Endodermal cell (in vitro differentiated cells): ENCODE measurements at regions not wholly inside any gene's neighbourhood (a gene's known extent, or its start where the extent isn't known, plus 50 kb on each side); places are given as distances from the start of the nearest gene placed in this dataset.

Experiments used
- DNase-seq: peaks from one replicate; pipeline ENCODE4 v3.0.0-alpha.2; 2017
- H3K27ac ChIP-seq: 2 replicates; pipeline ENCODE4 v1.5.1; 2013; ENCODE audit warnings: mild to moderate bottlenecking, low read depth, low read length, moderate library complexity
- H3K27me3 ChIP-seq: 2 replicates; pipeline ENCODE4 v1.6.1; 2013; ENCODE audit warnings: mild to moderate bottlenecking, low read length, moderate library complexity; ENCODE audit not compliant: insufficient read depth, control insufficient read depth, poor library complexity, severe bottlenecking
- H3K36me3 ChIP-seq: 2 replicates; pipeline ENCODE4 v1.7.0; 2013; ENCODE audit warnings: mild to moderate bottlenecking, low read length, moderate library complexity; ENCODE audit not compliant: control insufficient read depth, insufficient read depth
- H3K4me1 ChIP-seq: one replicate; pipeline ENCODE4 v1.7.0; 2013; ENCODE audit warnings: low read length; ENCODE audit not compliant: control insufficient read depth, insufficient read depth
- H3K4me3 ChIP-seq: 2 replicates; pipeline ENCODE4 v1.5.1; 2013; ENCODE audit warnings: mild to moderate bottlenecking, low read length, moderate library complexity
- H3K9ac ChIP-seq: 2 replicates; pipeline ENCODE4 v1.6.1; 2013; ENCODE audit warnings: mild to moderate bottlenecking, low read length, moderate library complexity; ENCODE audit not compliant: poor library complexity, severe bottlenecking; ENCODE audit errors: extremely low read depth
- H3K9me3 ChIP-seq: 2 replicates; pipeline ENCODE4 v1.6.1; 2013; ENCODE audit warnings: mild to moderate bottlenecking, low read length, moderate library complexity; ENCODE audit not compliant: control insufficient read depth
- H3K27ac Mint-ChIP-seq: 2 replicates; pipeline ENCODE4 v1.8.0; 2020; ENCODE audit warnings: mixed read lengths
- H3K27me3 Mint-ChIP-seq: 2 replicates; pipeline ENCODE4 v1.8.0; 2021; ENCODE audit warnings: mild to moderate bottlenecking, mixed read lengths; ENCODE audit not compliant: insufficient read depth
- H3K36me3 Mint-ChIP-seq: 2 replicates; pipeline ENCODE4 v1.8.0; 2020; ENCODE audit warnings: low read depth, mixed read lengths
- H3K4me1 Mint-ChIP-seq: 2 replicates; pipeline ENCODE4 v1.8.0; 2020; ENCODE audit warnings: mixed read lengths
- H3K4me3 Mint-ChIP-seq: 2 replicates; pipeline ENCODE4 v1.8.0; 2020; ENCODE audit warnings: mild to moderate bottlenecking, moderate library complexity, mixed read lengths
- H3K9me3 Mint-ChIP-seq: 2 replicates; pipeline ENCODE4 v1.8.0; 2020; ENCODE audit warnings: mild to moderate bottlenecking, mixed read lengths
- WGBS, 2 experiments: methylation state at CpG; one replicate each; pipeline versions ENCODE4 v1.1.5 to v1.1.7; 2013; ENCODE audit warnings: missing lambda C conversion rate in 2 of 2, mixed read lengths in 1 of 2; ENCODE audit not compliant: insufficient coverage in 1 of 2, insufficient read length in 1 of 2; 5-methylcytosine and 5-hydroxymethylcytosine counted together
- TF ChIP-seq, protein P1 (sequence below): fragments of 200-600 bp; sonication (generic); conservative IDR thresholded peaks from 2 replicates; pipeline ENCODE4 v1.5.0; 2021; ENCODE audit warnings: antibody characterized with exemption, mild to moderate bottlenecking

DNA sequence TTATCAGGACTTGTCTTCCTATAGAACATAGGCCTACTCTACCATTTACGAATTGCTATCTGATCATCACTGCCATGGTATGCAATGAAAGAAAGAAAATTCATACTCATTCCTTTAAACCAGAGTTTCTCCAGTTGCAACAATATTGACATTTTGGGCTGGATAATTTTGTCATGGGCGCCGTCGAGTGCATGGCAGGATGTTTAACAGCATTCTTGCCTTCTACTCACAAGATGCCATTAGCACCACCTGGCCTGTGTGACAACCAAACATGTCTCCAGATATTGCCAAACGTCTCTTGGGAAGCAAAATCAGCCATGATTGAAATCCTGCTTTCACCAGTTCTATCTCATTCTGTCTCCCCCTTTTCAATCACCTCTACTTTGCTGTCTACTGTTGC lies 63.6 kb upstream of the ARHGAP24 start:
- no peaks in the 10 kb centered on the region for H3K36me3 Mint-ChIP-seq
- no peaks in the 10 kb centered on the region for H3K27me3 ChIP-seq
- H3K4me3 ChIP-seq = no peak overlapping the region
- no peaks in the 10 kb centered on the region for H3K9me3 ChIP-seq
- no peaks in the 10 kb centered on the region for H3K9me3 Mint-ChIP-seq
- H3K9ac ChIP-seq = no peak overlapping the region
- H3K4me3 Mint-ChIP-seq = no peak overlapping the region
- no peaks in the 10 kb centered on the region for H3K4me1 ChIP-seq
- no peak overlapping the region for H3K27ac ChIP-seq
- 91 to 95% methylated on average over 5 of the region's 5 CpGs for WGBS, 2 experiments
- no peaks in the 10 kb centered on the region for H3K27me3 Mint-ChIP-seq
- no peak overlapping the region for H3K27ac Mint-ChIP-seq
- no peak for DNase-seq
- TF ChIP-seq, protein P1, sequence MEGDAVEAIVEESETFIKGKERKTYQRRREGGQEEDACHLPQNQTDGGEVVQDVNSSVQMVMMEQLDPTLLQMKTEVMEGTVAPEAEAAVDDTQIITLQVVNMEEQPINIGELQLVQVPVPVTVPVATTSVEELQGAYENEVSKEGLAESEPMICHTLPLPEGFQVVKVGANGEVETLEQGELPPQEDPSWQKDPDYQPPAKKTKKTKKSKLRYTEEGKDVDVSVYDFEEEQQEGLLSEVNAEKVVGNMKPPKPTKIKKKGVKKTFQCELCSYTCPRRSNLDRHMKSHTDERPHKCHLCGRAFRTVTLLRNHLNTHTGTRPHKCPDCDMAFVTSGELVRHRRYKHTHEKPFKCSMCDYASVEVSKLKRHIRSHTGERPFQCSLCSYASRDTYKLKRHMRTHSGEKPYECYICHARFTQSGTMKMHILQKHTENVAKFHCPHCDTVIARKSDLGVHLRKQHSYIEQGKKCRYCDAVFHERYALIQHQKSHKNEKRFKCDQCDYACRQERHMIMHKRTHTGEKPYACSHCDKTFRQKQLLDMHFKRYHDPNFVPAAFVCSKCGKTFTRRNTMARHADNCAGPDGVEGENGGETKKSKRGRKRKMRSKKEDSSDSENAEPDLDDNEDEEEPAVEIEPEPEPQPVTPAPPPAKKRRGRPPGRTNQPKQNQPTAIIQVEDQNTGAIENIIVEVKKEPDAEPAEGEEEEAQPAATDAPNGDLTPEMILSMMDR = no peak
- no peaks in the 10 kb centered on the region for H3K4me1 Mint-ChIP-seq
- no peaks in the 10 kb centered on the region for H3K36me3 ChIP-seq

GRCh38 chr4:85414972-85415371 lies 60.0 kb upstream of the ARHGAP24 start:
- Histone ChIP-seq H3K4me3 (no peak overlapping the region), H3K4me1 (no peaks in the 10 kb centered on the region), H3K27me3 (no peaks in the 10 kb centered on the region), H3K27ac (no peak overlapping the region), H3K36me3 (no peaks in the 10 kb centered on the region), H3K9me3 (no peaks in the 10 kb centered on the region), H3K9ac (no peak overlapping the region)
- TF ChIP-seq, protein P1 = no peak
- no peaks in the 10 kb centered on the region for H3K9me3 Mint-ChIP-seq
- H3K27me3 Mint-ChIP-seq = no peaks in the 10 kb centered on the region
- no peaks in the 10 kb centered on the region for H3K36me3 Mint-ChIP-seq
- H3K27ac Mint-ChIP-seq = no peak overlapping the region
- peaks cover 2% of the 10 kb centered on the region for H3K4me1 Mint-ChIP-seq
- no peak overlapping the region for H3K4me3 Mint-ChIP-seq
- no peak for DNase-seq
- WGBS, 2 experiments = 61 to 90% methylated on average over 1 to 3 of the region's 3 CpGs

DNA sequence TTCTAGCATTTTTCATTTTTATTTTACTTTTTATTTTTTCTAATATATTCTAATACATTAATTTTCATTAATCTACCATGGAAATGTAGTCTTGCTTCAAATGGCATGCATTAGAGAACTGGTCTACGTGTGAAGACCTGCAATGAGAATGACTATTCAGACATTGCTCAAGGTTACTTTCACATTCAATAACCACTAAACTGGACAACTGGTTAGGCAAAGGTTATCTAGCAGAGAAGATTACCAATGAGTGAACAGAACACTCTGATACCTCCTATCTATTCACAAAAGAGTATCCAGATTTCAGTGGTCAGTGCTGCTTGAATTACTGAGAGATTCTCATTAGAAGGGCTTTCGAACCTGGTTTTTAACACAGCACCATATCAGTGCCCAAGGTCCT lies 58.9 kb upstream of the ARHGAP24 start:
- no peak overlapping the region for H3K27ac Mint-ChIP-seq
- no peak overlapping the region for H3K4me3 ChIP-seq
- H3K27ac ChIP-seq = no peak overlapping the region
- no peaks in the 10 kb centered on the region for H3K9me3 Mint-ChIP-seq
- H3K4me3 Mint-ChIP-seq = no peak overlapping the region
- no peaks in the 10 kb centered on the region for H3K27me3 Mint-ChIP-seq
- no peaks in the 10 kb centered on the region for H3K4me1 ChIP-seq
- H3K9me3 ChIP-seq = no peaks in the 10 kb centered on the region
- no peaks in the 10 kb centered on the region for H3K27me3 ChIP-seq
- H3K9ac ChIP-seq = no peak overlapping the region
- H3K36me3 ChIP-seq = no peaks in the 10 kb centered on the region
- peaks cover 2% of the 10 kb centered on the region for H3K4me1 Mint-ChIP-seq
- no peak for DNase-seq
- TF ChIP-seq, protein P1 = no peak
- 94 to 100% methylated on average over 2 of the region's 2 CpGs for whole genome bisulfite sequencing, 2 experiments
- H3K36me3 Mint-ChIP-seq = no peaks in the 10 kb centered on the region
